HPDE6-E6E7 (cell line): ENCODE measurements at regions not wholly inside any gene's neighbourhood (a gene's known extent, or its start where the extent isn't known, plus 50 kb on each side); places are given as distances from the start of the nearest gene placed in this dataset.
"Not testable (repeated sequence)": the region's sequence is repeated elsewhere in the genome, so short reads cannot be mapped to it uniquely, and the experiment has no call there.

ENCODE experiments used
- DNase-seq: peaks from one replicate; pipeline ENCODE4 v3.0.0; 2011; ENCODE audit warnings: missing footprints; ENCODE audit errors: extremely low spot score

DNA sequence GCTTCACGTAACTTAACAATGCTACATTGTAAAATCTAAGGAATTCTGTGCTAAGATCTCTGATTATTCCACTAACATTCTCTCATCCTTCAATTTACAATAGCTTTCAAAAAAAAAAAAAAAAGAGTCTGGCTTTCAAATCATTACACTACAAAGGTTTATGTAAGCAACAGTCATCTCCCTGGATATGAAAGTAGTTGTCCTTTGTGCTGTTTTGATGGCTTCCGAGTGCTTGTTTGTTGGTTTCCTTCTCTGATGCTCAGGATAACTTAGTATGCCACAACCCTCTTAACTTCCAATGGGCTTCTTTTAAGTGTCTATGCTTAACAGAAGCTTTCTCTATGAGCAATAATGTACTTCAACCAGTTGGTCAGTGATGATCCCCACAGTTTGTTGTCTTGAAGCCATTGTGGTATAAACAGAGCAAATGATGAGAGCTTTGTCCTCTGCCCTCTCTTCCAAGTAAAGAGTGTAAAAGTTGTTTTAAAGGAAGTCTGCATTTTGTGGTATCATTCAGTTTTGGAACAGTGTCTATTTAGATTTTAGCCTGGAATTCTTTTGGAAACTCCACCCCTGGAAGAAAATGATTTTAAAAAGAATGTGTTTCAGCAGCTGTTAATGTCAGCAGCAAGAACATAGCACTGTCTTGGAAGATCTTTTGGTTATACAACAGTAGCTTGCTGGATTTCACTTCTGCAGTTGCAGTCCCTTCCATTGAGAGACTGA is 396.1 kb upstream of the RGS6 start:
- DNase-seq, result no peak

DNA sequence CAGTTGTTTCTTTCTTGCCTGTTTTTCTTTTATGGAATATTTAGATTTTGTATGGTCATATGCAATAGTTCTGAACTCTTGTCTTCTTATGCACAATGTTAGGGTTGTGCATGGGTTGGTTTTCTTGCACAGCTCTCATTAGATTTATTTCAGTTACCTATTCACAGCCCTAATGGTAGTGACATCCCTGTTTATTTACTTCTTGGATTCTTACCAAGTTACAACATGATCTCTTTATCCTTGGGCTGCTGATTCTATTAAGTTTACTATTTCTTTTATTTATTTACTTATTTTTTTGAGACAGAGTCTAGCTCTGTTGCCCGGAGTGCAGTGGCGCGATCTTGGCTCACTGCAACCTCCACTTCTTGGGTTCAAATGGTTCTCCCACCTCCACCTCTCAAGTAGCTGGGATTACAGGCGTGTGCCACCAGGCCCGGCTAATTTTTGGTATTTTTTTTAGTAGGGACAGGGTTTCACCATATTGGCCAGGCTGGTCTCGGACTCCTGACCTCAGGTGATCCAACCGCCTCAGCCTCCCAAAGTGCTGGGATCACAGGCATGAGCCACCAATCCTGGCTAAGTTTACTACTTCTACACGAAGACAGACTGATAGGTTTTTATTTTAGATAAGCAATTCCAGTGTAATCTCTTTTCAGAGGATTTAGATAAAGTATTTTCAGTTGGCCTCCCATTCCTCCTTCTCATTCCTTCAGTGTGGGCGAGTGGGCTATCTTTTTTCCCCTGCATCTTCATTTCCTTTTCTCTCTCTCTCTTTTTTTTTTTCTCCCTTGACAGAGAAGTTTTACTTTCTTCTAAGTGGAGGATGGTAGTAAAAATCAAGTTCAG is 395.1 kb upstream of the RGS6 start:
- DNase-seq, result no peak

DNA sequence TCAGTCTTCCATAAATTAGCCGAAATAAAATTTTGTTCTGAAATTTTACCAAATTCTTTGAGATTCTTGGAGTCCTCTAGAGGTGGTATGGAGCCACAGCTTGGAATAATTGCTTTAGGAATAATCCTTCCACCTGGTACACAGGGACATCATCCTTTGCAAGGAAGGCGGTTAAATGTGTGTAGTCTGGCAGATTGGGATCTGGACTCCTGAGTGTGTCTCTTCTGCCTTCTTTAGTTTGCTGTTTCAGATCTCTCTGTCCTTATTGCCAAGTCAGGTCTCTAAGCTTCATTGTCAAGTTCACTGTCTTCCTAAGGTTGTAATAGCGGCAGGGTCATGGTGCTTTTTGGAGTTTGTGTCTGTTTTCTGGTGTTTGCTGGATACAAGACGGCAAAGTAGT is 393.9 kb upstream of the RGS6 start:
- no peak for DNase-seq

DNA sequence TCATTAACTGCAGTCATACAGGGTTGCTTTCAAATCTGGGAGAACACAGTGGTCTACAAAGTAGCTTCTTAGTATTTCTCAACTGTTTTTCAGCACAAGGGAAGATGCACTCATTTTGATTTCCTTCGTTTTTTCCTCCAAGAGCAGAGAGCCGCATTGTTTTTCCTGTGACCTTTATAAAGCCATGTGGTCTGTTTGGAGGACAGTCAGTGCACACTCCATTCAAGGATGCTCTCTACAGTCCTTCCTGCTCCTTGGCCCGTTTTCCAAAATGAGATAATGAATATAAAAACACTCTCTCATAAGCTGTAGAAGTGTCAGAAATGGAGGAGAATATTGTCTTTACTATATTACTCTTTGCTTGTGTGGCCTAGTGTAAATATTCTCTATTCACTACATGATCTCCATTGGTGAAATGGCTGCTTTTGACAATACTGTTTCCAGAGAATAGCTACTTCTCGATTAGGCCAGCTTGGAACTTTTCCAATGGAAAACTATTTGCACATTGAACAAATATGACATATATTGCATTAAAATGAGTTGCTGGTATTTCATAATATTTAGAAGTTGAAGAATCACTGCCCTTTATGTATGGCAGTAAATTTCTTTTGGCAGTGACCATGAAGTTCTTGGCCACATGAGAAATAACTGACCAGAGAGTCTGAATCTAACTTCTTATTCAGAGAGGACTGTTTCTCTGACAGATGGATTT is 393.1 kb upstream of the RGS6 start:
- DNase-seq, result no peak

DNA sequence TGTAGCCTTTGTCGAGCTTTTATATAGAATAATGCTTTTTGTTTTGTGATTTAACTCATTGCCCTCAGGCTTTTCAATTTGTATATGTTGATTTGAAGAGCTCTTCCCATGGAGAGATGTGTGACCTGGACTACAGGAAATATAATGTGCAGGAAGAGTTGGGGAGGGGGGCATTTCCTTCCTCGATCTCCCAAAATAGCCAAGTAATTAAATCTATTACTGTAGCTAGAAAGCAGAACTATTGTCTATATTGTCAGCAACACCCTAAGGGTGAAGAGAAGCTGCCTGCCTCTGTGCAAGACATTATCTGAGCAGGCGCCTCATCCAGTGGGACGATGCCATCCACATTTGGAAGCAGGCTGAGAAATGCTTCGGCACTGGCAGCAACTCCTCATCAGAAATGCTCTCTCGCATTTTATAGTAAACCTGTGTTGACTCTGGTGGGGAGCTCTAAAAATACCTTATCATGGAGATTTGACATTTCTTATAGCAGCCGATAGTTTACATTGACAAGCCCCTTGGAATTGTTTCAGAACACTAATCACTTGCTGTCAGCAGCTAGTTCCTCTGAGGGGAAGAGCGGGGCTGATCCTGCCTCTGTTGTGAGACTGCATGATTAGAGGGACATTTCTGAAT is 392.5 kb upstream of the RGS6 start:
- no peak for DNase-seq

DNA sequence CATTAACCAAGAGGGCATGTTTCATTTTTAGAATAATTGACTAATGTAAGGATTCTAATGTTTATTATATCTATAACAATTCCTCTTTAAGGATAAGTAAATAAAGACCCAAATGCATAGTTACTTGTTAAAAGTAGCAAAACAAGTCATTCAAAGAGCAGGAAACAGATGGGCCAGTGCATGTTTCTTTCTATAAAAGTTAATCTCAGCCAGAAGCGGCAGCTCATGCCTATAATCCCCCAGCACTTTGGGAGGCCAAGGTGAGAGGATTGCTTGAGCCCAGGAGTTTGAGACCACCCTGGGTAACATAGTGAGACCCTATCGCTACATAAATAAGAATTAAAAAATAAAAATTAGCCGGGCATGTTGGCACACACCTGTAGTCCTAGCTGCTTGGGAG is 391.0 kb upstream of the RGS6 start:
- DNase-seq, result no peak

DNA sequence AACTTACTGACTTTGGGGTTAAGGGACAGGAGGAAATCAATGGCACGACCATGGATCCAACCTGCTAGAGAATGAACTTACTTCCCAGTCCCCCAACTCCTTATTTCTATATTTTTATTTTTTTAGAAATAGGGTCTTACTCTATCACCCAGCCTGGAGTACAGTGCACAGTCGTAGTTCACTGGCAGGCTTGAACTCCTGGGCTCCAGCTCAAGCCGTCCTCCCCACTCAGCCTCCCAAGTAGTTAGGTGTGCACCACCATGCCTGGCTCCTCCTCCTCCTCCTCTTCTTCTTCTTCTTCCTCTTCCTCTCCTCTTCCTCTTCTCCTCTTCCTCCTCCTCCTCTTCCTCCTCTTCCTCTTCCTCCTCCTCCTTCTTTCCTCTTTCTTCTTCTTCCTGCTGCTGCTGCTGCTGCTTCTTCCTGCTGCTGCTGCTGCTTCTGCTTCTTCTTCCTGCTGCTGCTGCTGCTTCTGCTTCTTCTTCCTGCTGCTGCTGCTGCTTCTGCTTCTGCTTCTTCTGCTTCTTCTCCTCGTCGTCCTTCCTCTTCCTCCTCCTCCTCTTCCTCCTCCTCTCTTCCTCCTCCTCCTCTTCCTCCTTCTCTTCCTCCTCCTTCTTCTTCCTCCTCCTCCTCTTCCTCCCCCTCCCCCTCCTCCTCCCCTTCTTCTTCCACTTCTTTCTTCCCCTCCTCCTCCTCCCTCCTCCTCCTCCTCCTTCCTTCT is 390.1 kb upstream of the RGS6 start:
- no peak for DNase-seq

DNA sequence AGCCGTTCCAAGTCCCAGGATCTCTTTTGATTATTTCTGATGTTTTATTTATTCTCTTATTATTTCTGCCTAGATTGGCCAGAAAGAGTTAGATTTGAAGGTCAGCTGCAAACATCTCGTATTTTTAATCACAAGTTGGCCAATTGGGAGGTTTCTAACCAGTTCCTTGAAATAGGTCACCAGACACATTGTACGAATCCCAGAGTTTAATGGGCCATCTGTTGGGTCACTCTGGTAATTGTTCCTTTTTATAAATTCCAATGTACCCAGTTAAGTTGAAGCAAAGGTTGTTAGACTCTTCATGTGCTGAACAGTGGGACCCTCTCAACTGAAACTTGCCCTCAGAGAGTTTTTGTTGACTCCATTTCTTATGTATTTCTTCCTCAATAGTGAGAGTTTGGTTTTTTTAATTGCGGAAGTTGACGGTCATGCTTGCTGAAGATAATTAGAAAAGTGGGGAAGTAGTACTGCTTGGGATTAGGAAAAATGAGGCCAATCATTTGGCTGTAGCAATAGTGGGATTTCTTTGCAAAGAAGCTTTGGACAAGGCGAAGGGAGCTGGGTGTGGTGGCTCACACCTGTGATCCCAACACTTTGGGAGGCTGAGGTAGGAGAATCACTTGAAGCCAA is 382.7 kb upstream of the RGS6 start:
- no peak for DNase-seq

DNA sequence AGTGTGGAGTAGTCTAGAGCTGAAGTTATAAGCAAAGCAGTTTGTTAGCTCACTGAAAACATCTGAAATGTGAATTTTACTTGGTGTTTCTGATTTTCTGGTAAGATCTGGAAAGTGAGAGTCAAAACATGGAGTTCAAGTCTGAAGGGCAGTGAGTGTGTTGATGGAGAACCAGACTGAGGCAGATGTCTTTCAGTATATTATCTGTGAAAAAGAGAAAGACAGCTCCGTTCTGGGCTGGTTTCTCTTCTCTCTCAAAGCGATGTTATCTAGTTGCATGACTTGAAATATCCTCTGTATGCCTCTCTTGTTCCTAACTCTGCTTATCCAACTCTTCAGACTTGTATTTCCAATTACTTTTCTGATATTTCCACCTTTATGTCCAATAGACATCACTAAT is 381.9 kb upstream of the RGS6 start:
- no peak for DNase-seq

DNA sequence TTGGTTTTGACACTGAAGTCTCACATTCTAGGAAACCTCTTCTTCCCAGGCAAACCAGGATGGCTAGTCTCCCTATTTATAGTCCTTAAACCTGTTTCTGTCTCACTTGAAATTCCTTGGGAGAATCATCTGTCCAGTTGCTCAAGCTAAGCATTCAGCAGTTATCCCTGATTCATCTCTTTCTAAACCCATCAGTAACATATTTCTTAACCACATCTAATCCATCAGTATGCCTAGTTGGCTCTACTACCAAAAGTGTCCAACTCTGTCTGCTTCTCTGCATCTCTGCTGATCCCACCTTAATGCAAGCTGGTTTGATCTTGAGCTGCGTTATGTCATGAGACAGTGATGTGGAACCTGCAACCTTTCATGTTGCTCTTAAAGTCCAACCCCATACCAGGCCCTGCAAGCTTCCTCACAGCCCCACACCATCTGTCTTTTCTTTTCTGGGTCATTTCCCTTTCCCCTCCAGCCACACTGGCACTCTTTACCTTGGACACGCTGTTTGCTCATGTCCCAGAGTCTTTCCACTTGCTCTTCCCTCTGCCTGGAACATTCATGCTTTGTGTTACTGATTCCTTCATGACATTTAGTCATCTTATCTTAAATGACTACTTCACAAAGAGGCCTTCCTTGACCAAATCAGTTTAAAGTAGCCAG is 380.8 kb upstream of the RGS6 start:
- DNase-seq, result no peak

DNA sequence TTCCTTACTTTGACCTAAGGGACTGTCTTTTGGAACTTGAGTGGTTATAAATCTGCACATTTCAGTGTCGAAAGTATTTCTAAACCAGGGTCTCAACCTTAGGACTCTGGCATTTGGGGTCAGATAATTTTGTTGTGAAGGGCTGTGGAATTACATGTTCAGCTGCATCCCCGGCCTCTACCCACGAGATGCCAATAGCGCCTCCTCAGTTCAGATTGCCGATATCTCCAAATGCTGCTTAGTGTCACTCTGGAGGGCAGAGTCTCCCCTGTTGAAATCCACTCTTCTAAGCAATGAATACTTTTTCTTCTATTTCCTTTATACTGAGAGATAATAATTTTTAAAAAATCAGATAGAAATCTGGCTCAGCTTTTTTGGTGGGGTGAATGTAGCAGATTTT is 379.4 kb upstream of the RGS6 start:
- DNase-seq, result no peak

DNA sequence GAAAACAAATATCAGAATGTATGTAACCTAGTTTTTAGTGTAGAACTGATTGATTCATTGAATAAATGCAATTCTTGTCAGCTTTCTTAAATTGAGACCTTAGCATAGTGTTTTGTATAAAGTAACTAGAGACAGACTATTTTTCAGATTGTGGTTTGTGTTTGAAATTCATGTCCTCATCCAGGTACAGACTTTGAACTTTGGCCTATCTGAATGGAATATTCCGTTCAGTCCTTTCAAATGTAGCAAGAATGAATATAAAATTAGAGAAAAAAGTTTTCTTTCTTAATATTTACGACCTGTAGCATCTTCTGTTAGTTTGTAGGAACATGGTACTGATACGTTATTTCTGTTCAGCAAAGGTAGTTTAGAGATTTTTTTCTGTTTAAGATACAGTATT is 378.4 kb upstream of the RGS6 start:
- no peak for DNase-seq

DNA sequence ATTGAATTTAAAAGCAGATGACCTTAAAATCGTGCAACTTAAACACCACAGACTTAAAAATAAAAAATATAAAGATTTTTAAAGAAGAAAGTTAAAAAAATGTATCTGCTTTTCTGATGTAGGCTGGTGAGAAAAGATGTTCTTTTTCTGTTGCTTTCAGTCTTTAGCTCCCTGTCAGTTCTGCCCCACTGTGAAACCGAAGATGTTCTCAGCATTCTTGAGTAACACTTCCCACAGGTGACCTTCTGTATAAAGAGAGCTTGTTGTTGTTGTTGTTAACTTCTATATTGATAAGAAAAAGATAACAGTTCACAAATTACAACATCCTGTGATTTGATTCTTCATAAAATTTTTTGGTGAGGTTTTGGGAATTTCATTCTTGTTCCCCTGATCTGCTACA is 377.9 kb upstream of the RGS6 start:
- DNase-seq, result no peak

DNA sequence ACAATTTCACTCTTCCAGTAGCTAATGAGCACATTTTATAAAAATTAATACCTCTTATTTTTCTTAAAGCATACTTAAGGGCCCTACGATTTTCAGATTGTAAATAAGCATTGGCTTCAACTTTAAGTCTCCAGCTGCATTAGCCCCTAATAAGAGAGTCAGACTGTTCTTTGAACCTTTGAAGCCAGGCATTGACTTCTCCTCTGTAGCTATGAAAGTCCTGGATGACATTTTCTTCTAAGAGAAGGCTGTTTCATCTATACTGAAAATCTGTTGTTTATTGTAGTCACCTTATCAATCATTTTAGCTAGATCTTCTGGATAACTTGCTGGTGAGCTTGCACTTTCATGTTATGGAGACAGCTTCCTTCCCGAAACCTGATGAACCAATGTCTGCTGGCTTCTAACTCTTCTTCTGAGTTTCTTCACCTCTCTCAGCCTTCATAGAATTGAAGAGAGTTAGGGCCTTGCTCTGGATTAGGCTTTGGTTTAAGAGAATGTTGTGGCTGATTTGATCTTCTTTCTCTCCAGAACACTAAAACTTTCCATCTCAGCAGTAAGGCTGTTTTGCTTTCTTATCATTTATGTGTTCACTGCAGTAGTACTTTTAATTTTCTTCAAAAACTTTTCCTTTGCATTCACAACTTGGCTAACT is 377.1 kb upstream of the RGS6 start:
- DNase-seq, result no peak

DNA sequence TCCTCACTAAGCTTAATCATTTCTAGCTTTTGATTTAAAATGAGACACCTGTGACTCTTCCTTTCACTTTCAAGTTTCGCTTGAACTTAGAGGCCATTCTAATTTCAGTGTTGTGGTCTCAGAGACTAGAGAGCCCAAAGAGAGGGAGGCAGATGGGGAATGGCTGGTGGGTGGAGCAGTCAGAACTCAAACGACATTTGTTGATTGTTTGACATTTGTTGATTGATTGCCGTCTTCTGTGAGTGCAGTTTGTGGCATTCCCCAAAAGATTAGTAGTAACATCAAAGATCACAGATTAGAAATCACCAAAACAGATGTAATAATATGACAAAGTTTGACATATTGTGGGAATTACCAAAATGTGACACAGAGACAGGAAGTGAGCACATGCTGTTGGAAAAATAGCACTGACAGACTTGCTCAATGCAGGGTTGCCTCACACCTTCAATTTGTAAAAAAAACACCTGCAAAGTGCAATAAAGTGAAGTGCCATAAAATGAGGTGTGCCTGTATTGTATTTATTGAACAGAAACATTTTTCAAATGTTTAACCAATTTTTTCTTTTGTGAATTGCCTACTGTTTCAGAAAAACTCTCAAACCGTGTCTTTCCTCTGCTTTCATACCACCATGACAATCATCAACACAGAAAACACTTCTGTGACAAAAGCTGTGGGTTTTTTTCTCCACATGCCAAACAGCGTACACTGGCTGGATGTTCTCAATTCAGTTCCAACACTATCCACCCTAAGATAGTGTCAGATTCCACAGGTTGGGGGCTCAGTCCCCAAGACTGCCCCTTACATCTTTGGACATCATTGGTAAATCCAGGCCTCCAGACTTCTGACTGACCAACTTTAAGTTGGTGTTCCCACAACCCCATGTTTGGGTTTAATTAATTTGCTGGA is 376.3 kb upstream of the RGS6 start:
- no peak for DNase-seq

DNA sequence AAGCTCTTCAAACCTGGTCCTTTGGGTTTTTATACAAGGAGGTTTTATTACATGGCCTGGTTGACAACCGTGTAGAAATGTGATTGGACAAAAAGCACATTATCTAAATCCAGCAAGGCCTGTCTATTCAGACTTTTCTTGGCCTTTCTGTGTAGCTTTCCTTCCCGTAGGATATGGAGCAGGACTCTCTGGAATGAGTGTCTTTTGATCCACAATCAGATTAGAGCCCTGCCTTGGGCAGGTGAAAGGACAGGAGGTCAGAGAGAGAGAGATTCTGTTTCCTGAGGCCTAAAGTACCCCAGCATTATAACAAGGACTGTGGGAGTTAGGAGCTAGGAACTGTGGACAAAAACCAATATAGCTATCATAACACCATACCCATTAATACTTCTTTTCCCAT is 375.5 kb upstream of the RGS6 start:
- no peak for DNase-seq

DNA sequence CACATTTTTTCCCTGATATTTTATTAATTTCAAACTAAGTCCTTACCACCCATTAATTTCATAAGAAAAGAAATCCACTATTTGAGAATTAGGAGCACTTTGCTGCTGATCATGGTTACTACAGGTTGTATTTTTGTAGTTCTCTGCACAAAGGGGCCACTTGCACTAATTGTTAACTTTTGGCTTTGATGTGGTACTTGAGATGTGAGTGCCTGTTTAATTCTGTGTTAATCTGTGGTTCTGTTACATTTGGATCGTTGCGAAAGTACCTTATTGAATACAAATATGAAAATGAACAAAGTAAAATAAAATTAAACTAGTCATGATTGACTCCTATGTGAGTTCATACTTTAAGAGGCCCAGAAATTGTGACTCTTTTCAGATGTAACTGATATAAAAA is 374.9 kb upstream of the RGS6 start:
- no peak for DNase-seq

DNA sequence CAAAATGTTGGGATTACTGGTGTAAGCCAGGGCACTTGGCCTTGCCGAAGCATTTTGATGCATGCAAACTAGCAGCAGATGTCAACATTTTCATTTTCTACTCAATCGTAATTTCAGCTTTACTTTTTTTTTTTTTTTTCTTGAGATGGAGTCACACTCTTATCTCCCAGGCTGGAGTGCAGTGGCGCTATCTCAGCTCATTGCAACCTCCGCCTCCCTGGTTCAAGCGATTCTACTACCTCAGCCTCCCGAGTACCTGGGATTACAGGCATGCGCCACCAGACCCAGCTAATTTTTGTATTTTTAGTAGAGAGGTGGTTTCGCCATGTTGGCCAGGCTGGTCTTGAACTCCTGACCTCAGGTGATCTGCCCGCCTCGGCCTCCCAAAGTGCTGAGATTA is 373.3 kb upstream of the RGS6 start:
- not testable (repeated sequence) for DNase-seq

DNA sequence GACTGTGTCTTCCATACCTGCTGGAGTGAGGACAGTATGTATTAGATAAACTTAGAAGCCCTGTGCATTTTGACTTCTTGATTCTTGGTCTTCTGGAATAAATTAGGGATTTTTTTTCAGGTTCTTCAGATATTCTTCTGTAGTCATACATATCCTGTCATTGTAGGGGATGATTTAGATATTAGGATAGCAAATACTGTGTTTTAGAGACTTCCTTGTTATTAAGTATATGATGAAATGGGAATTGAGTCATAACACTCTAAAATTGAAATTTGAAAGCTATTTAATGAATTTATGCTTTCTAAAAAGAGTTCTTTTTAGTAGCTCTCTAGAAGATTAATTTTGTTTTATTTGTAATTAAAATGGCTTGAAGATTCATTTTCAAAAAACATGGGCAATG is 371.5 kb upstream of the RGS6 start:
- DNase-seq, result no peak
